Ishikawa (cell line): ENCODE measurements at regions not wholly inside any gene's neighbourhood (a gene's known extent, or its start where the extent isn't known, plus 50 kb on each side); places are given as distances from the start of the nearest gene placed in this dataset.

Experiments used
- CEBPB ChIP-seq: IDR thresholded peaks from 2 replicates; pipeline ENCODE4 v1.6.1; 2012
- CREB1 ChIP-seq: IDR thresholded peaks from 2 replicates; pipeline ENCODE4 v1.6.1; 2012; ENCODE audit warnings: low read depth
- EGR1 ChIP-seq: IDR thresholded peaks from 2 replicates; pipeline ENCODE4 v1.6.1; 2012
- EP300 ChIP-seq: IDR thresholded peaks from 2 replicates; pipeline ENCODE4 v1.6.1; 2012; ENCODE audit warnings: borderline replicate concordance
- FOXM1 ChIP-seq: IDR thresholded peaks from 2 replicates; pipeline ENCODE4 v1.6.1; 2012; ENCODE audit warnings: low read depth, borderline replicate concordance
- MAX ChIP-seq: IDR thresholded peaks from 2 replicates; pipeline ENCODE4 v1.6.1; 2012
- NFIC ChIP-seq: IDR thresholded peaks from 2 replicates; pipeline ENCODE4 v1.6.1; 2012
- REST ChIP-seq: IDR thresholded peaks from 2 replicates; pipeline ENCODE4 v1.6.1; 2012; ENCODE audit warnings: low read depth, mild to moderate bottlenecking
- TAF1 ChIP-seq: IDR thresholded peaks from 2 replicates; pipeline ENCODE4 v1.6.1; 2012; ENCODE audit warnings: low read depth, mild to moderate bottlenecking
- TCF12 ChIP-seq: IDR thresholded peaks from 2 replicates; pipeline ENCODE4 v1.6.1; 2012; ENCODE audit warnings: low read depth
- TEAD4 ChIP-seq: IDR thresholded peaks from 2 replicates; pipeline ENCODE4 v1.6.1; 2012
- USF1 ChIP-seq: IDR thresholded peaks from 2 replicates; pipeline ENCODE4 v1.6.1; 2012
- YY1 ChIP-seq: IDR thresholded peaks from 2 replicates; pipeline ENCODE4 v1.6.1; 2012; ENCODE audit warnings: low read depth

DNA sequence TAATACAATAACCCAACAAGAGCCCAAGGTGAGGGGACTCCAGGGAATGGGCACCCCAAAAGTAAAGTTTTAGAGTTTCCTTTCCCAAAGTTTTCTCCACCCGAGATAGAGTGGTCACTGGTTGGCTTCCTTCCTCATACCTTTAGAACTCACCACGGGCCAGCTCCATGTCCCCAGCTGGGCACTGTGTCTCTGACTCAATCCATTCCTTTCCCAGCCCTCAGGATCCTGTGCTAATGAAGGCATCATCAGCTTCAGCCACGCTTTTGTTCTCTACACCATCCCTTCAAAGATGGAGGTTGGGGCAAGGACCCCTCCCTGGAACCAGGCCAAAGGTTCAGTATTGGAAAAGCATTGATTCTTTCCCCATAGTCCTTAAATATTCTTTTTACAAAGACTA lies 59.8 kb upstream of the VASH1 start:
- no peak for TF ChIP-seq CEBPB
- TF ChIP-seq TAF1 = no peak
- TF ChIP-seq YY1 = no peak
- no peak for TF ChIP-seq MAX
- TF ChIP-seq REST = no peak
- TF ChIP-seq TCF12 = no peak
- no peak for TF ChIP-seq TEAD4
- TF ChIP-seq USF1 = no peak
- no peak for TF ChIP-seq FOXM1
- TF ChIP-seq EP300 = no peak
- no peak for TF ChIP-seq CREB1
- TF ChIP-seq NFIC = no peak
- no peak for TF ChIP-seq EGR1
